Peyer's patch (tissue), 4 donors: ENCODE measurements at regions not wholly inside any gene's neighbourhood (a gene's known extent, or its start where the extent isn't known, plus 50 kb on each side); places are given as distances from the start of the nearest gene placed in this dataset.
"Not testable (repeated sequence)": the region's sequence is repeated elsewhere in the genome, so short reads cannot be mapped to it uniquely, and the experiment has no call there.

Experiments
- DNase-seq, 3 donors: peaks; one replicate each; pipeline ENCODE4 v3.0.0-alpha.2; 2017 to 2019
- H3K27ac ChIP-seq, 4 donors: fragments of 200-600 bp; sonication (generic); one replicate each; pipeline ENCODE4 v1.5.1; 2016 to 2019
- H3K27me3 ChIP-seq, 2 donors: fragments of 200-600 bp; sonication (generic); one replicate each; pipeline ENCODE4 v1.5.1; 2019
- H3K36me3 ChIP-seq, 3 donors: fragments of 200-600 bp; sonication (generic); one replicate each; pipeline ENCODE4 v1.5.1; 2016 to 2019
- H3K4me1 ChIP-seq, 4 donors: fragments of 200-600 bp; sonication (generic); one replicate each; pipeline ENCODE4 v1.5.1; 2016 to 2019
- H3K4me3 ChIP-seq, 4 donors: fragments of 200-600 bp; sonication (generic); 1 replicate in 3 of 4; 2 replicates in 1 of 4; pipeline ENCODE4 v1.5.1; 2016 to 2019; ENCODE audit warnings: mild to moderate bottlenecking in 1 of 4
- H3K9me3 ChIP-seq, 4 donors: fragments of 200-600 bp; sonication (generic); one replicate each; pipeline ENCODE4 v1.5.1; 2016 to 2019; ENCODE audit warnings: mild to moderate bottlenecking in 1 of 4
- CTCF ChIP-seq, 6 experiments: fragments of 450-650 bp in 4 of 6; fragments of 200-600 bp in 2 of 6; sonication (generic) in 1 of 6; IDR thresholded peaks; one replicate each; pipeline ENCODE4 v1.5.1; 2017 to 2019; ENCODE audit warnings: antibody characterized with exemption in 6 of 6, mild to moderate bottlenecking in 3 of 6, moderate library complexity in 1 of 6
- POLR2A ChIP-seq, 2 donors: fragments of 450-650 bp; IDR thresholded peaks; one replicate each; pipeline ENCODE4 v1.5.1; 2017; ENCODE audit warnings: antibody characterized with exemption in 2 of 2, mild to moderate bottlenecking in 2 of 2, moderate library complexity in 2 of 2

- TF ChIP-seq POLR2A (IDR thresholded peaks at IDR 0.05) (no peak), CTCF (IDR thresholded peaks at IDR 0.05) (no peak)
- Histone ChIP-seq H3K27ac (no peak overlapping the region), H3K36me3 (no peaks in the 10 kb centered on the region), H3K4me1 (peaks cover 0 to 8% (median 0%) of the 10 kb centered on the region in 4 donors), H3K9me3 (peaks cover 0 to 8% (median 0%) of the 10 kb centered on the region in 4 donors), H3K4me3 (no peak overlapping the region), H3K27me3 (no peaks in the 10 kb centered on the region)
- peak in 1 of 3 donors; percentile 34 for DNase-seq
Measured at GRCh38 chr17:16878084-16878483, 93.8 kb downstream of the TNFRSF13B start.

- Histone ChIP-seq H3K4me1 (peaks cover 0 to 13% (median 0%) of the 10 kb centered on the region in 4 donors), H3K27me3 (no peaks in the 10 kb centered on the region), H3K9me3 (peaks cover 0 to 8% (median 0%) of the 10 kb centered on the region in 4 donors), H3K27ac (no peak overlapping the region), H3K4me3 (no peak overlapping the region), H3K36me3 (no peaks in the 10 kb centered on the region)
- DNase-seq: peak in 1 of 3 donors; percentile 2
- no peak for TF ChIP-seq CTCF (IDR thresholded peaks at IDR 0.05)
- TF ChIP-seq POLR2A (IDR thresholded peaks at IDR 0.05): no peak
Measured at GRCh38 chr17:16877099-16877498, 94.8 kb downstream of the TNFRSF13B start.

- TF ChIP-seq CTCF (IDR thresholded peaks at IDR 0.05): no peak
- Histone ChIP-seq H3K27ac (no peak overlapping the region), H3K27me3 (no peaks in the 10 kb centered on the region), H3K4me1 (peaks cover 0 to 13% (median 0%) of the 10 kb centered on the region in 4 donors), H3K4me3 (no peak overlapping the region), H3K36me3 (no peaks in the 10 kb centered on the region), H3K9me3 (peaks cover 0 to 8% (median 0%) of the 10 kb centered on the region in 4 donors)
- peak in 1 of 3 donors; percentile 6 for DNase-seq
Measured at GRCh38 chr17:16875662-16876061, 96.3 kb downstream of the TNFRSF13B start.

GRCh38 chr17:16874216-16874615, 97.7 kb downstream of the TNFRSF13B start:
- H3K27ac ChIP-seq, H3K27me3 ChIP-seq: not testable (repeated sequence)

GRCh38 chr17:16873174-16874035, 98.5 kb downstream of the TNFRSF13B start:
- peak in 2 of 3 donors; percentile 56 to 60 for DNase-seq
- Histone ChIP-seq H3K9me3 (peaks cover 0 to 8% (median 0%) of the 10 kb centered on the region in 4 donors), H3K4me3 (no peak overlapping the region), H3K27ac (peak overlapping the region in 1 of 4 donors; percentile 33), H3K36me3 (no peaks in the 10 kb centered on the region), H3K27me3 (no peaks in the 10 kb centered on the region), H3K4me1 (peaks cover 0 to 13% (median 0%) of the 10 kb centered on the region in 4 donors)
- TF ChIP-seq POLR2A (IDR thresholded peaks at IDR 0.05) (no peak), CTCF (IDR thresholded peaks at IDR 0.05) (peak in 4 of 6 experiments; percentile 39 to 61 (median 49))

More at GRCh38 chr17:16874216-16874615, 97.7 kb downstream of the TNFRSF13B start:
- peak in 1 of 3 donors; percentile 22 for DNase-seq
- peaks cover 0 to 13% (median 0%) of the 10 kb centered on the region in 4 donors for H3K4me1 ChIP-seq
- H3K36me3 ChIP-seq, H3K4me3 ChIP-seq, H3K9me3 ChIP-seq: not testable (repeated sequence)
